H9 (cell line): ENCODE measurements at regions not wholly inside any gene's neighbourhood (a gene's known extent, or its start where the extent isn't known, plus 50 kb on each side); places are given as distances from the start of the nearest gene placed in this dataset.

ENCODE experiments used
- DNase-seq: peaks from one replicate; pipeline ENCODE4 v3.0.0-alpha.2; 2017
- H2AFZ ChIP-seq: one replicate; pipeline ENCODE4 v1.6.1; 2013; ENCODE audit warnings: mild to moderate bottlenecking, low read length, control low read depth, moderate library complexity
- H2AK5ac ChIP-seq: 2 replicates; pipeline ENCODE4 v1.6.1; 2013; ENCODE audit warnings: low read length, control low read depth, mixed read lengths; ENCODE audit not compliant: insufficient read length
- H2BK120ac ChIP-seq: one replicate; pipeline ENCODE4 v1.6.1; 2013; ENCODE audit warnings: low read depth, mild to moderate bottlenecking, low read length, control low read depth, inconsistent platforms; ENCODE audit not compliant: poor library complexity, severe bottlenecking
- H2BK12ac ChIP-seq: 2 replicates; pipeline ENCODE4 v1.6.1; 2013; ENCODE audit warnings: low read length, control low read depth, mixed read lengths, low read depth; ENCODE audit not compliant: insufficient read length
- H2BK15ac ChIP-seq: 2 replicates; pipeline ENCODE4 v1.6.1; 2013; ENCODE audit warnings: low read depth, low read length, control low read depth
- H2BK20ac ChIP-seq: one replicate; pipeline ENCODE4 v1.6.1; 2013; ENCODE audit warnings: low read depth, mild to moderate bottlenecking, low read length, control low read depth, inconsistent platforms; ENCODE audit not compliant: poor library complexity, severe bottlenecking
- H2BK5ac ChIP-seq: 2 replicates; pipeline ENCODE4 v1.6.1; 2013; ENCODE audit warnings: low read length, control low read depth, mixed read lengths; ENCODE audit not compliant: insufficient read length
- H3K14ac ChIP-seq: 2 replicates; pipeline ENCODE4 v1.6.1; 2013; ENCODE audit warnings: low read length, control low read depth; ENCODE audit not compliant: insufficient read depth
- H3K18ac ChIP-seq: 2 replicates; pipeline ENCODE4 v1.6.1; 2013; ENCODE audit warnings: low read depth, mild to moderate bottlenecking, mixed read lengths, low read length, control low read depth; ENCODE audit not compliant: insufficient read length
- H3K23ac ChIP-seq: 2 replicates; pipeline ENCODE4 v1.6.1; 2013; ENCODE audit warnings: low read length, control low read depth, mixed read lengths, low read depth; ENCODE audit not compliant: insufficient read length
- H3K23me2 ChIP-seq: 2 replicates; pipeline ENCODE4 v1.6.1; 2013; ENCODE audit warnings: low read depth, mild to moderate bottlenecking, mixed read lengths, low read length, control low read depth; ENCODE audit not compliant: insufficient read length, poor library complexity, severe bottlenecking
- H3K27ac ChIP-seq: 2 replicates; pipeline ENCODE4 v1.5.1; 2013; ENCODE audit warnings: low read length, control low read depth, mixed read lengths, low read depth; ENCODE audit not compliant: insufficient read length
- H3K27me3 ChIP-seq: 2 replicates; pipeline ENCODE4 v1.6.1; 2013; ENCODE audit warnings: low read length, control low read depth, inconsistent platforms; ENCODE audit not compliant: insufficient read depth
- H3K4ac ChIP-seq: 2 replicates; pipeline ENCODE4 v1.6.1; 2013; ENCODE audit warnings: low read depth, mild to moderate bottlenecking, control low read depth, inconsistent platforms, low read length, moderate library complexity
- H3K4me1 ChIP-seq: 2 replicates; pipeline ENCODE4 v1.6.1; 2013; ENCODE audit warnings: low read length, control low read depth, inconsistent platforms; ENCODE audit not compliant: insufficient read depth
- H3K4me2 ChIP-seq: 2 replicates; pipeline ENCODE4 v1.6.1; 2013; ENCODE audit warnings: low read length, control low read depth, mixed read lengths; ENCODE audit not compliant: insufficient read length, insufficient read depth
- H3K56ac ChIP-seq: 2 replicates; pipeline ENCODE4 v1.6.1; 2013; ENCODE audit warnings: low read depth, mild to moderate bottlenecking, mixed read lengths, low read length, control low read depth; ENCODE audit not compliant: insufficient read length
- H3K79me1 ChIP-seq: 2 replicates; pipeline ENCODE4 v1.6.1; 2013; ENCODE audit warnings: low read depth, mild to moderate bottlenecking, moderate library complexity, low read length, control low read depth, inconsistent platforms; ENCODE audit not compliant: insufficient read depth, poor library complexity, severe bottlenecking
- H3K79me2 ChIP-seq: 2 replicates; pipeline ENCODE4 v1.6.1; 2013; ENCODE audit warnings: low read length, control low read depth, inconsistent platforms; ENCODE audit not compliant: insufficient read depth
- H3K9ac ChIP-seq: 2 replicates; pipeline ENCODE4 v1.6.1; 2013; ENCODE audit warnings: low read length, control low read depth, mixed read lengths; ENCODE audit not compliant: insufficient read length; ENCODE audit errors: extremely low read depth
- H3K9me3 ChIP-seq: one replicate; pipeline ENCODE4 v1.6.1; 2013; ENCODE audit warnings: low read depth, low read length, inconsistent platforms; ENCODE audit not compliant: control insufficient read depth
- H3T11ph ChIP-seq: one replicate; pipeline ENCODE4 v1.6.1; 2013; ENCODE audit warnings: mild to moderate bottlenecking, low read length, control low read depth, inconsistent platforms
- H4K20me1 ChIP-seq: one replicate; pipeline ENCODE4 v1.6.1; 2013; ENCODE audit not compliant: control insufficient read depth, insufficient read length, insufficient read depth
- H4K5ac ChIP-seq: 2 replicates; pipeline ENCODE4 v1.6.1; 2013; ENCODE audit warnings: low read depth, mild to moderate bottlenecking, mixed read lengths, low read length, control low read depth; ENCODE audit not compliant: insufficient read length
- H4K8ac ChIP-seq: replicated peaks from 2 replicates; pipeline ENCODE4 v1.6.1; 2013; ENCODE audit warnings: low read length, control low read depth, mixed read lengths, low read depth; ENCODE audit not compliant: insufficient read length
- H4K91ac ChIP-seq: 2 replicates; pipeline ENCODE4 v1.6.1; 2013; ENCODE audit warnings: low read depth, mild to moderate bottlenecking, moderate library complexity, mixed read lengths, low read length, control low read depth; ENCODE audit not compliant: insufficient read length
- H3K27ac Mint-ChIP-seq, 3 experiments: 2 replicates in 2 of 3; 3 replicates in 1 of 3; pipeline ENCODE4 v1.8.0; 2020 to 2021; ENCODE audit warnings: mixed read lengths in 3 of 3, mild to moderate bottlenecking in 1 of 3, moderate library complexity in 1 of 3
- H3K27me3 Mint-ChIP-seq: 2 replicates; pipeline ENCODE4 v1.8.0; 2021; ENCODE audit warnings: low read depth, mild to moderate bottlenecking, moderate library complexity, mixed read lengths
- H3K36me3 Mint-ChIP-seq, 3 experiments: 2 replicates in 2 of 3; 3 replicates in 1 of 3; pipeline ENCODE4 v1.8.0; 2020 to 2021; ENCODE audit warnings: low read depth in 3 of 3, mixed read lengths in 3 of 3; ENCODE audit not compliant: insufficient read depth in 1 of 3
- H3K4me1 Mint-ChIP-seq, 2 experiments: 2 replicates each; pipeline ENCODE4 v1.8.0; 2020; ENCODE audit warnings: mixed read lengths in 2 of 2
- H3K4me3 Mint-ChIP-seq, 2 experiments: 2 replicates in 1 of 2; 3 replicates in 1 of 2; pipeline ENCODE4 v1.8.0; 2020 to 2021; ENCODE audit warnings: mild to moderate bottlenecking in 2 of 2, mixed read lengths in 2 of 2, moderate library complexity in 1 of 2
- H3K9me3 Mint-ChIP-seq, 2 experiments: 2 replicates in 1 of 2; 3 replicates in 1 of 2; pipeline ENCODE4 v1.8.0; 2020; ENCODE audit warnings: mild to moderate bottlenecking in 2 of 2, mixed read lengths in 2 of 2, moderate library complexity in 1 of 2
- WGBS: extraction: QIAGEN DNeasy Blood & Tissue Kit; methylation state at CpG from one replicate; pipeline ENCODE4 v1.1.7; 2013; ENCODE audit warnings: missing lambda C conversion rate, low lambda C conversion rate, mixed read lengths; ENCODE audit not compliant: insufficient read length; ENCODE audit errors: extremely low coverage; 5-methylcytosine and 5-hydroxymethylcytosine counted together
- TF ChIP-seq, protein P1 (sequence below): fragments of 200-600 bp; sonication (generic); conservative IDR thresholded peaks from 3 replicates; pipeline ENCODE4 v1.8.0; 2021; ENCODE audit warnings: antibody characterized with exemption, mild to moderate bottlenecking

DNA sequence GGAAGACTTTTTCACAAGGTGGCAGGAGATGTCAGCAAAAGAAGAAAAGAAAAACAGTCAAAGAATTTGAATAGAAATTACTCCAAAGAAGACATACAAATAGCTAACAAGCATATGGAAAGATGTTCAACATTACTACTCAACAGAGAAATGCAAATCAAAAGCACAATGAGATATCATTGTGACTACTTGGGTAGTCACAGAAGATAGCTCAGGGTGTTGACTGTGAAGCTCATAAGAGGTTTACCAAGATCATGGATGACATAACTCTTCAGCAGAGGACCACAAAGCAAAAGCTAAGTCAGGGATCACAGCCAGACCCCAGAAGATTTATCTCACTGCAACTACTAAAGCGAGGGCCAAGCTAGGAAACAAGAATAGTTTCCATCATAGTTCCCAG is 53.0 kb upstream of the TANK start:
- no peak overlapping the region for H2BK20ac ChIP-seq
- Mint-ChIP-seq H3K27ac (no peak overlapping the region), H3K36me3 (no peaks in the 10 kb centered on the region), H3K27me3 (no peaks in the 10 kb centered on the region), H3K9me3 (no peaks in the 10 kb centered on the region), H3K4me3 (no peak overlapping the region), H3K4me1 (peaks cover 11% of the 10 kb centered on the region in 2 experiments)
- H2BK5ac ChIP-seq, result no peak overlapping the region
- H3K27me3 ChIP-seq, result no peaks in the 10 kb centered on the region
- no CpG with 5 or more reads among the region's 1 CpG for WGBS
- no peak overlapping the region for H3K27ac ChIP-seq
- no peak for DNase-seq
- no peak overlapping the region for H3K56ac ChIP-seq
- no peaks in the 10 kb centered on the region for H4K20me1 ChIP-seq
- TF ChIP-seq, protein P1, sequence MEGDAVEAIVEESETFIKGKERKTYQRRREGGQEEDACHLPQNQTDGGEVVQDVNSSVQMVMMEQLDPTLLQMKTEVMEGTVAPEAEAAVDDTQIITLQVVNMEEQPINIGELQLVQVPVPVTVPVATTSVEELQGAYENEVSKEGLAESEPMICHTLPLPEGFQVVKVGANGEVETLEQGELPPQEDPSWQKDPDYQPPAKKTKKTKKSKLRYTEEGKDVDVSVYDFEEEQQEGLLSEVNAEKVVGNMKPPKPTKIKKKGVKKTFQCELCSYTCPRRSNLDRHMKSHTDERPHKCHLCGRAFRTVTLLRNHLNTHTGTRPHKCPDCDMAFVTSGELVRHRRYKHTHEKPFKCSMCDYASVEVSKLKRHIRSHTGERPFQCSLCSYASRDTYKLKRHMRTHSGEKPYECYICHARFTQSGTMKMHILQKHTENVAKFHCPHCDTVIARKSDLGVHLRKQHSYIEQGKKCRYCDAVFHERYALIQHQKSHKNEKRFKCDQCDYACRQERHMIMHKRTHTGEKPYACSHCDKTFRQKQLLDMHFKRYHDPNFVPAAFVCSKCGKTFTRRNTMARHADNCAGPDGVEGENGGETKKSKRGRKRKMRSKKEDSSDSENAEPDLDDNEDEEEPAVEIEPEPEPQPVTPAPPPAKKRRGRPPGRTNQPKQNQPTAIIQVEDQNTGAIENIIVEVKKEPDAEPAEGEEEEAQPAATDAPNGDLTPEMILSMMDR, result no peak
- no peak overlapping the region for H3K14ac ChIP-seq
- no peak overlapping the region for H3K23ac ChIP-seq
- no peak overlapping the region for H3K4ac ChIP-seq
- no peak overlapping the region for H3K9ac ChIP-seq
- H4K91ac ChIP-seq, result no peak overlapping the region
- H3K4me1 ChIP-seq, result peaks cover 2% of the 10 kb centered on the region; the same call in 1 of the 2 replicates
- H3K79me1 ChIP-seq, result no peaks in the 10 kb centered on the region
- H2AFZ ChIP-seq, result no peak overlapping the region
- H3K79me2 ChIP-seq, result no peaks in the 10 kb centered on the region
- no peak overlapping the region for H2BK120ac ChIP-seq
- H4K5ac ChIP-seq, result no peak overlapping the region
- H4K8ac ChIP-seq, result no peak overlapping the region
- H3K23me2 ChIP-seq, result no peaks in the 10 kb centered on the region
- no peak overlapping the region for H2BK15ac ChIP-seq
- H3T11ph ChIP-seq, result no peak overlapping the region
- no peak overlapping the region for H3K4me2 ChIP-seq
- no peak overlapping the region for H3K18ac ChIP-seq
- H2BK12ac ChIP-seq, result no peak overlapping the region
- no peak overlapping the region for H2AK5ac ChIP-seq
- H3K9me3 ChIP-seq, result no peaks in the 10 kb centered on the region
